ENCODE measurements at regions not wholly inside any gene's neighbourhood (a gene's known extent, or its start where the extent isn't known, plus 50 kb on each side); places are given as distances from the start of the nearest gene placed in this dataset.

- Mint-ChIP-seq H3K27me3 (no peaks in the 10 kb centered on the region), H3K4me3 (no peak overlapping the region), H3K4me1 (no peaks in the 10 kb centered on the region), H3K9me3 (peaks cover 0 to 9% (median 4%) of the 10 kb centered on the region in 7 donors), H3K27ac (no peak overlapping the region), H3K36me3 (no peaks in the 10 kb centered on the region)
- no peak for ATAC-seq (ENCODE audit: low read depth in 2 of 2)
- no peak for DNase-seq
Measured at GRCh38 chr2:51224790-51225189, 192.9 kb upstream of the NRXN1 start.

- ATAC-seq (ENCODE audit: low read depth in 2 of 2): no peak
- H3K27me3 Mint-ChIP-seq: no peaks in the 10 kb centered on the region
Measured at GRCh38 chr2:51222106-51222505, 190.2 kb upstream of the NRXN1 start.

GRCh38 chr2:51220606-51221005 lies 188.7 kb upstream of the NRXN1 start:
- DNase-seq (no peak), ATAC-seq (ENCODE audit: low read depth in 2 of 2) (no peak)
- Mint-ChIP-seq H3K27me3 (no peaks in the 10 kb centered on the region), H3K36me3 (no peaks in the 10 kb centered on the region), H3K27ac (no peak overlapping the region), H3K4me3 (no peak overlapping the region), H3K4me1 (no peaks in the 10 kb centered on the region), H3K9me3 (peaks cover 0 to 8% (median 3%) of the 10 kb centered on the region in 7 donors)

More at GRCh38 chr2:51222106-51222505, 190.2 kb upstream of the NRXN1 start:
- Mint-ChIP-seq H3K4me1 (no peaks in the 10 kb centered on the region), H3K4me3 (no peak overlapping the region), H3K36me3 (no peaks in the 10 kb centered on the region), H3K27ac (peak overlapping the region in 1 of 6 donors; percentile 33), H3K9me3 (peaks cover 0 to 8% (median 3%) of the 10 kb centered on the region in 7 donors)
- no peak for DNase-seq

- Mint-ChIP-seq H3K9me3 (peaks cover 0 to 4% (median 0%) of the 10 kb centered on the region in 7 donors), H3K36me3 (no peaks in the 10 kb centered on the region), H3K27me3 (no peaks in the 10 kb centered on the region), H3K4me1 (no peaks in the 10 kb centered on the region), H3K27ac (no peak overlapping the region), H3K4me3 (no peak overlapping the region)
- DNase-seq: no peak
- ATAC-seq (ENCODE audit: low read depth in 2 of 2): no peak
Measured at GRCh38 chr2:51220080-51220479, 188.1 kb upstream of the NRXN1 start.

GRCh38 chr2:51219468-51219867 lies 187.5 kb upstream of the NRXN1 start:
- Mint-ChIP-seq H3K27ac (no peak overlapping the region), H3K4me1 (no peaks in the 10 kb centered on the region), H3K4me3 (no peak overlapping the region), H3K9me3 (peaks cover 0 to 4% (median 0%) of the 10 kb centered on the region in 7 donors), H3K27me3 (no peaks in the 10 kb centered on the region), H3K36me3 (no peaks in the 10 kb centered on the region)
- no peak for ATAC-seq (ENCODE audit: low read depth in 2 of 2)
- DNase-seq: no peak

GRCh38 chr2:51218047-51218446 lies 186.1 kb upstream of the NRXN1 start:
- no peak for ATAC-seq (ENCODE audit: low read depth in 2 of 2)
- Mint-ChIP-seq H3K36me3 (no peaks in the 10 kb centered on the region), H3K4me1 (no peaks in the 10 kb centered on the region), H3K27ac (no peak overlapping the region), H3K9me3 (peaks cover 0 to 4% (median 0%) of the 10 kb centered on the region in 7 donors), H3K4me3 (no peak overlapping the region), H3K27me3 (no peaks in the 10 kb centered on the region)
- no peak for DNase-seq

GRCh38 chr2:51213826-51214225 lies 181.9 kb upstream of the NRXN1 start:
- H3K9me3 Mint-ChIP-seq: peaks cover 0 to 7% (median 0%) of the 10 kb centered on the region in 7 donors
- H3K27me3 Mint-ChIP-seq: no peaks in the 10 kb centered on the region
- H3K4me3 Mint-ChIP-seq: no peak overlapping the region
- ATAC-seq (ENCODE audit: low read depth in 2 of 2) (no peak), DNase-seq (no peak)
- H3K36me3 Mint-ChIP-seq: no peaks in the 10 kb centered on the region
- H3K27ac Mint-ChIP-seq: no peak overlapping the region
- H3K4me1 Mint-ChIP-seq: no peaks in the 10 kb centered on the region

GRCh38 chr2:51212374-51212773 lies 180.4 kb upstream of the NRXN1 start:
- DNase-seq: no peak
- Mint-ChIP-seq H3K4me1 (no peaks in the 10 kb centered on the region), H3K27ac (no peak overlapping the region), H3K9me3 (peaks cover 0 to 7% (median 0%) of the 10 kb centered on the region in 7 donors), H3K4me3 (no peak overlapping the region), H3K36me3 (no peaks in the 10 kb centered on the region), H3K27me3 (no peaks in the 10 kb centered on the region)
- no peak for ATAC-seq (ENCODE audit: low read depth in 2 of 2)

GRCh38 chr2:51208521-51208920 lies 176.6 kb upstream of the NRXN1 start:
- H3K4me3 Mint-ChIP-seq: no peak overlapping the region
- H3K27me3 Mint-ChIP-seq: no peaks in the 10 kb centered on the region
- no peak overlapping the region for H3K27ac Mint-ChIP-seq
- DNase-seq (no peak), ATAC-seq (ENCODE audit: low read depth in 2 of 2) (no peak)
- H3K4me1 Mint-ChIP-seq: no peaks in the 10 kb centered on the region
- H3K36me3 Mint-ChIP-seq: no peaks in the 10 kb centered on the region
- H3K9me3 Mint-ChIP-seq: peaks cover 0 to 13% (median 3%) of the 10 kb centered on the region in 7 donors

- ATAC-seq (ENCODE audit: low read depth in 2 of 2) (no peak), DNase-seq (no peak)
- H3K4me3 Mint-ChIP-seq: no peak overlapping the region
- H3K36me3 Mint-ChIP-seq: no peaks in the 10 kb centered on the region
- H3K27ac Mint-ChIP-seq: no peak overlapping the region
- H3K9me3 Mint-ChIP-seq: peaks cover 0 to 13% (median under 1%) of the 10 kb centered on the region in 7 donors
- no peaks in the 10 kb centered on the region for H3K27me3 Mint-ChIP-seq
- H3K4me1 Mint-ChIP-seq: no peaks in the 10 kb centered on the region
Measured at GRCh38 chr2:51201295-51201694, 169.4 kb upstream of the NRXN1 start.

- H3K4me3 Mint-ChIP-seq: no peak overlapping the region
- no peak overlapping the region for H3K27ac Mint-ChIP-seq
- no peaks in the 10 kb centered on the region for H3K36me3 Mint-ChIP-seq
- H3K9me3 Mint-ChIP-seq: peaks cover 7 to 20% (median 14%) of the 10 kb centered on the region in 7 donors
- H3K4me1 Mint-ChIP-seq: no peaks in the 10 kb centered on the region
- ATAC-seq (ENCODE audit: low read depth in 2 of 2) (no peak), DNase-seq (no peak)
- H3K27me3 Mint-ChIP-seq: no peaks in the 10 kb centered on the region
Measured at GRCh38 chr2:51194656-51195055, 162.7 kb upstream of the NRXN1 start.

- H3K4me1 Mint-ChIP-seq: no peaks in the 10 kb centered on the region
- H3K9me3 Mint-ChIP-seq: peaks cover 0 to 6% (median 3%) of the 10 kb centered on the region in 7 donors
- H3K36me3 Mint-ChIP-seq: no peaks in the 10 kb centered on the region
- no peaks in the 10 kb centered on the region for H3K27me3 Mint-ChIP-seq
- H3K27ac Mint-ChIP-seq: no peak overlapping the region
- DNase-seq: no peak
- H3K4me3 Mint-ChIP-seq: no peak overlapping the region
- ATAC-seq (ENCODE audit: low read depth in 2 of 2): no peak
Measured at GRCh38 chr2:51170273-51170672, 138.3 kb upstream of the NRXN1 start.

- no peaks in the 10 kb centered on the region for H3K27me3 Mint-ChIP-seq
- H3K36me3 Mint-ChIP-seq: no peaks in the 10 kb centered on the region
- ATAC-seq (ENCODE audit: low read depth in 2 of 2): no peak
- no peak for DNase-seq
- no peak overlapping the region for H3K4me3 Mint-ChIP-seq
- no peaks in the 10 kb centered on the region for H3K4me1 Mint-ChIP-seq
- H3K9me3 Mint-ChIP-seq: peaks cover 0 to 5% (median 2%) of the 10 kb centered on the region in 7 donors
- no peak overlapping the region for H3K27ac Mint-ChIP-seq
Measured at GRCh38 chr2:51165534-51166260, 133.8 kb upstream of the NRXN1 start.

GRCh38 chr2:51158251-51158650 lies 126.3 kb upstream of the NRXN1 start:
- peaks cover 0 to 10% (median 2%) of the 10 kb centered on the region in 7 donors for H3K9me3 Mint-ChIP-seq
- DNase-seq (no peak), ATAC-seq (ENCODE audit: low read depth in 2 of 2) (no peak)
- H3K36me3 Mint-ChIP-seq: no peaks in the 10 kb centered on the region
- no peaks in the 10 kb centered on the region for H3K4me1 Mint-ChIP-seq
- H3K27ac Mint-ChIP-seq: no peak overlapping the region
- no peaks in the 10 kb centered on the region for H3K27me3 Mint-ChIP-seq
- no peak overlapping the region for H3K4me3 Mint-ChIP-seq
